ENCODE measurements at regions not wholly inside any gene's neighbourhood (a gene's known extent, or its start where the extent isn't known, plus 50 kb on each side); places are given as distances from the start of the nearest gene placed in this dataset.

GRCh38 chr9:1458503-1458902 is 408.3 kb downstream of the DMRT2 start:
- TF ChIP-seq ZNF462 (CRISPR knock-in tag; IDR thresholded peaks at IDR 0.05) (no peak), ZNF331 (CRISPR knock-in tag; IDR thresholded peaks at IDR 0.05; ENCODE audit: low read depth) (no peak), ZNF114 (CRISPR knock-in tag; IDR thresholded peaks at IDR 0.05) (no peak), EZH2 (IDR thresholded peaks at IDR 0.05; ENCODE audit: low read depth, unreplicated experiment) (no peak), CTCF (conservative IDR thresholded peaks at IDR 0.05; ENCODE audit: low read depth in 2 of 2) (no peak), EZH2phosphoT487 (IDR thresholded peaks at IDR 0.05; ENCODE audit: unreplicated experiment) (no peak), NANOG (IDR thresholded peaks at IDR 0.05; ENCODE audit: borderline replicate concordance) (no peak), CREB1 (CRISPR knock-in tag; IDR thresholded peaks at IDR 0.05; ENCODE audit: low read depth) (no peak), JUNB (IDR thresholded peaks at IDR 0.05; ENCODE audit: unreplicated experiment) (no peak), ETS1 (IDR thresholded peaks at IDR 0.05) (no peak), POLR2AphosphoS5 (IDR thresholded peaks at IDR 0.05; ENCODE audit: low read depth) (no peak), STAT1 (IDR thresholded peaks at IDR 0.05; ENCODE audit: unreplicated experiment) (no peak)
- no peaks in the 10 kb centered on the region for H4K20me1 ChIP-seq (replicated peaks; ENCODE audit: insufficient read depth)
- peaks cover 3% of the 10 kb centered on the region for H3K27me3 Mint-ChIP-seq (ENCODE audit: insufficient read depth, low read depth, poor library complexity)
- H3K36me3 Mint-ChIP-seq (ENCODE audit: low read depth), result no peaks in the 10 kb centered on the region
- no peaks in the 10 kb centered on the region for H3K36me3 ChIP-seq (ENCODE audit: insufficient read depth)
- H3K4me3 Mint-ChIP-seq, result no peak overlapping the region
- H3K4me1 Mint-ChIP-seq, result peaks cover 6% of the 10 kb centered on the region; the same call in 2 of the 3 replicates
- H3K27ac ChIP-seq (ENCODE audit: low read depth), result no peak overlapping the region
- H3F3A ChIP-seq (replicated peaks; ENCODE audit: low read depth), result no peaks in the 10 kb centered on the region
- no peaks in the 10 kb centered on the region for H3K27me3 ChIP-seq (ENCODE audit: insufficient read depth)
- H3K27ac Mint-ChIP-seq, result no peak overlapping the region
- H3K79me2 ChIP-seq (replicated peaks; ENCODE audit: insufficient read depth), result no peaks in the 10 kb centered on the region
- DNase-seq (ENCODE audit: low spot score) (no peak), ATAC-seq (no peak)
- no peak overlapping the region for H3K4me2 ChIP-seq
- H2AFZ ChIP-seq, result no peak overlapping the region
- no peaks in the 10 kb centered on the region for H3K9me3 Mint-ChIP-seq
- no peaks in the 10 kb centered on the region for H3K9me2 ChIP-seq (ENCODE audit: insufficient read depth)
- H3K4me3 ChIP-seq, result no peak overlapping the region
- H3K4me1 ChIP-seq (ENCODE audit: insufficient read depth), result no peaks in the 10 kb centered on the region

All from GM23338 (cell line).